OCI-LY1 (cell line): ENCODE measurements at regions not wholly inside any gene's neighbourhood (a gene's known extent, or its start where the extent isn't known, plus 50 kb on each side); places are given as distances from the start of the nearest gene placed in this dataset.

ENCODE experiments used
- H2AFZ ChIP-seq: fragments of 200-600 bp; sonication (generic), shearing (Covaris generic); 2 replicates; pipeline ENCODE4 v1.6.0; 2014; ENCODE audit warnings: antibody characterized with exemption, mild to moderate bottlenecking, low read length
- H3F3A ChIP-seq: fragments of 200-600 bp; sonication (generic), shearing (Covaris generic); 2 replicates; pipeline ENCODE4 v1.6.0; 2014; ENCODE audit warnings: mild to moderate bottlenecking, antibody characterized with exemption, low read length, moderate library complexity; ENCODE audit not compliant: insufficient read depth
- H3K27ac ChIP-seq: fragments of 200-600 bp; sonication (generic); 2 replicates; pipeline ENCODE4 v1.5.1; 2014; ENCODE audit warnings: low read length, mixed run types, mild to moderate bottlenecking, low read depth; ENCODE audit not compliant: poor library complexity, severe bottlenecking
- H3K27me3 ChIP-seq: fragments of 200-600 bp; sonication (generic); 2 replicates; pipeline ENCODE4 v1.6.0; 2014; ENCODE audit warnings: antibody characterized with exemption, mild to moderate bottlenecking, low read length, moderate library complexity; ENCODE audit not compliant: insufficient read depth
- H3K36me3 ChIP-seq: fragments of 200-600 bp; sonication (generic); 2 replicates; pipeline ENCODE4 v1.6.1; 2014; ENCODE audit warnings: mild to moderate bottlenecking, antibody characterized with exemption, low read length, moderate library complexity, mixed read lengths; ENCODE audit not compliant: insufficient read depth
- H3K4me1 ChIP-seq: fragments of 200-600 bp; sonication (generic); 2 replicates; pipeline ENCODE4 v1.5.1; 2014; ENCODE audit warnings: mild to moderate bottlenecking, low read length, moderate library complexity; ENCODE audit not compliant: insufficient read depth, severe bottlenecking
- H3K4me2 ChIP-seq: fragments of 200-600 bp; sonication (generic), shearing (Covaris generic); 2 replicates; pipeline ENCODE4 v1.6.1; 2014; ENCODE audit warnings: low read length
- H3K4me3 ChIP-seq: fragments of 200-600 bp; sonication (generic); 2 replicates; pipeline ENCODE4 v1.5.1; 2014; ENCODE audit warnings: low read length, low read depth, mild to moderate bottlenecking, mixed read lengths; ENCODE audit not compliant: poor library complexity, severe bottlenecking
- H3K79me2 ChIP-seq: fragments of 200-600 bp; shearing (Covaris generic); 2 replicates; pipeline ENCODE4 v1.6.1; 2016; ENCODE audit warnings: mixed run types, low read length, mixed read lengths; ENCODE audit not compliant: insufficient read depth
- H3K9ac ChIP-seq: fragments of 200-600 bp; sonication (generic), shearing (Covaris generic); 2 replicates; pipeline ENCODE4 v1.6.1; 2014; ENCODE audit warnings: mild to moderate bottlenecking, low read length, mixed read lengths
- H3K9me2 ChIP-seq: fragments of 200-600 bp; sonication (generic), shearing (Covaris generic); 2 replicates; pipeline ENCODE4 v1.6.1; 2014; ENCODE audit warnings: low read depth, mild to moderate bottlenecking, low read length, mixed read lengths
- H3K9me3 ChIP-seq: fragments of 200-600 bp; shearing (Covaris generic); 2 replicates; pipeline ENCODE4 v1.6.1; 2014; ENCODE audit warnings: low read length, mixed read lengths
- H4K20me1 ChIP-seq: fragments of 200-600 bp; sonication (generic), shearing (Covaris generic); 2 replicates; pipeline ENCODE4 v1.6.0; 2016; ENCODE audit warnings: mild to moderate bottlenecking, low read length; ENCODE audit not compliant: insufficient read depth
- EZH2 ChIP-seq: fragments of 200-600 bp; sonication (generic), shearing (Covaris generic); IDR thresholded peaks from 2 replicates; pipeline ENCODE4 v1.8.0; 2017; ENCODE audit warnings: borderline replicate concordance, mixed run types, mild to moderate bottlenecking, antibody characterized with exemption, low read length, moderate library complexity, mixed read lengths
- TF ChIP-seq, protein P1 (sequence below): fragments of 200-600 bp; sonication (generic), shearing (Covaris generic); IDR thresholded peaks from 2 replicates; pipeline ENCODE4 v1.5.1; 2017; ENCODE audit warnings: mild to moderate bottlenecking, antibody characterized with exemption, low read length, moderate library complexity, mixed read lengths

DNA sequence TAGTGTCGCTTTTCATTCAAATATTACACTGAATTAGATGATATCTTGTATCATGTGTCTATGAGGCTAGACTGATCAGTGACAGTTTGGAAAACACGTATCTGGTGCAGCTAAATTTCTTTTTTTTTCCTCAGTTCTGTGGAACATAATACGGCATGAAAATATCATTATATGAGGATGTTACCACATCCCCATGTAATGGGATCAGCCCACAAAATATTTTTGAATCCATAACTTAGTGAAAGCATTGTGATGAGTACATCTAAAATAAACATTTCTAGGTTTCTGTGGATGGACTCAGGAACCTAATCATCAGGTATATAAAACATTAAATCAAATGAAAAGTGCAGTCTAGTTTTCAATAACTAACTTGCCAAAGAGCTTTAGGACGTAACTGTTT is 356.3 kb downstream of the USP25 start:
- no peaks in the 10 kb centered on the region for H3K79me2 ChIP-seq
- H3K4me3 ChIP-seq: no peak overlapping the region
- H3K27me3 ChIP-seq: no peaks in the 10 kb centered on the region
- no peak overlapping the region for H2AFZ ChIP-seq
- no peak overlapping the region for H3K4me2 ChIP-seq
- no peak overlapping the region for H3K9ac ChIP-seq
- no peaks in the 10 kb centered on the region for H3K9me3 ChIP-seq
- TF ChIP-seq, protein P1, sequence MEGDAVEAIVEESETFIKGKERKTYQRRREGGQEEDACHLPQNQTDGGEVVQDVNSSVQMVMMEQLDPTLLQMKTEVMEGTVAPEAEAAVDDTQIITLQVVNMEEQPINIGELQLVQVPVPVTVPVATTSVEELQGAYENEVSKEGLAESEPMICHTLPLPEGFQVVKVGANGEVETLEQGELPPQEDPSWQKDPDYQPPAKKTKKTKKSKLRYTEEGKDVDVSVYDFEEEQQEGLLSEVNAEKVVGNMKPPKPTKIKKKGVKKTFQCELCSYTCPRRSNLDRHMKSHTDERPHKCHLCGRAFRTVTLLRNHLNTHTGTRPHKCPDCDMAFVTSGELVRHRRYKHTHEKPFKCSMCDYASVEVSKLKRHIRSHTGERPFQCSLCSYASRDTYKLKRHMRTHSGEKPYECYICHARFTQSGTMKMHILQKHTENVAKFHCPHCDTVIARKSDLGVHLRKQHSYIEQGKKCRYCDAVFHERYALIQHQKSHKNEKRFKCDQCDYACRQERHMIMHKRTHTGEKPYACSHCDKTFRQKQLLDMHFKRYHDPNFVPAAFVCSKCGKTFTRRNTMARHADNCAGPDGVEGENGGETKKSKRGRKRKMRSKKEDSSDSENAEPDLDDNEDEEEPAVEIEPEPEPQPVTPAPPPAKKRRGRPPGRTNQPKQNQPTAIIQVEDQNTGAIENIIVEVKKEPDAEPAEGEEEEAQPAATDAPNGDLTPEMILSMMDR: no peak
- no peak for TF ChIP-seq EZH2
- no peaks in the 10 kb centered on the region for H3F3A ChIP-seq
- H3K36me3 ChIP-seq: no peaks in the 10 kb centered on the region
- H4K20me1 ChIP-seq: no peaks in the 10 kb centered on the region
- no peaks in the 10 kb centered on the region for H3K9me2 ChIP-seq
- H3K27ac ChIP-seq: no peak overlapping the region
- no peaks in the 10 kb centered on the region for H3K4me1 ChIP-seq

DNA sequence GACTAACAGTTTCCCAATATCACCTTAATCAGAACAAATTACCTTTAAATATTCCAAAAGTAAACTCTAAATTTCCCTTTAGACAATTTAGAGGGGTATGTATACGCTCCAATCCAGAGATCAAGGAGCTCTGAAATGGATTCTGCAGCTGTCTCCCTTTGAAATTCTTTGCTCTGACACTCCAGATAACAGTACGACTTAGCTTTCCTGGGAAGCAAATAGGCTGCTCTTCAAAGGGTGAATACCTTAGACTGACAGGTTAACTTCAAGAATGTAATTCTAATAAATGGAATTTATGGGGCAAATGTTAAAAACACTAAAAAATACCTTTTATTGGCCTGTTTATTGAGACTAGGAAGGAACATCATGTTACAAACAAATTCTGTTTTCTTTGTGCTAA is 357.2 kb downstream of the USP25 start:
- TF ChIP-seq, protein P1: no peak
- TF ChIP-seq EZH2: no peak
- H3K9me2 ChIP-seq: no peaks in the 10 kb centered on the region
- H3F3A ChIP-seq: no peaks in the 10 kb centered on the region
- H2AFZ ChIP-seq: no peak overlapping the region
- H3K27me3 ChIP-seq: no peaks in the 10 kb centered on the region
- no peak overlapping the region for H3K9ac ChIP-seq
- H3K4me3 ChIP-seq: no peak overlapping the region
- H4K20me1 ChIP-seq: no peaks in the 10 kb centered on the region
- H3K27ac ChIP-seq: no peak overlapping the region
- H3K36me3 ChIP-seq: no peaks in the 10 kb centered on the region
- H3K4me1 ChIP-seq: no peaks in the 10 kb centered on the region
- no peak overlapping the region for H3K4me2 ChIP-seq
- no peaks in the 10 kb centered on the region for H3K79me2 ChIP-seq
- no peaks in the 10 kb centered on the region for H3K9me3 ChIP-seq

DNA sequence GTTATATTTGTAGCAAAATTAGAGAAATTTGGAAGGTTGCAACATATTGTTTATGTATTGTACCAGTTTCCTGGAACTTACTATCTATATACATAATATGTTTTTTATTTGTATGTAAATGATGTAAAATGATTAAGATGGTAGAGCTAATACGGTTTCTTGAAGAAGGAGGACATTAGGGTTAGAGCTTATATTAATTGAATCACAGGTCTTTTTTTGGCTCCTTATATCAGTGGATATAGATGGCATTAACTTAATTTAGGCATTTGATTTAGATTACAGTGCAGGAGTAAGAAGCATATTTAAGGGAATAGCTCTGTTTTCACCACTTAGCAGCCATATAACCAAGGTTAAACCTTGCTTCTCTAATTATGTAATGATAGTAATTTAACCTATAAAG is 357.7 kb downstream of the USP25 start:
- H3K4me2 ChIP-seq: no peak overlapping the region
- no peak overlapping the region for H3K9ac ChIP-seq
- no peaks in the 10 kb centered on the region for H3K9me3 ChIP-seq
- H2AFZ ChIP-seq: no peak overlapping the region
- H3K9me2 ChIP-seq: no peaks in the 10 kb centered on the region
- no peak for TF ChIP-seq EZH2
- TF ChIP-seq, protein P1: no peak
- no peaks in the 10 kb centered on the region for H3K4me1 ChIP-seq
- H3K27ac ChIP-seq: no peak overlapping the region
- no peaks in the 10 kb centered on the region for H3K27me3 ChIP-seq
- no peak overlapping the region for H3K4me3 ChIP-seq
- H4K20me1 ChIP-seq: no peaks in the 10 kb centered on the region
- no peaks in the 10 kb centered on the region for H3K79me2 ChIP-seq
- H3F3A ChIP-seq: no peaks in the 10 kb centered on the region
- H3K36me3 ChIP-seq: no peaks in the 10 kb centered on the region
